ENCODE measurements at regions not wholly inside any gene's neighbourhood (a gene's known extent, or its start where the extent isn't known, plus 50 kb on each side); places are given as distances from the start of the nearest gene placed in this dataset.

DNA sequence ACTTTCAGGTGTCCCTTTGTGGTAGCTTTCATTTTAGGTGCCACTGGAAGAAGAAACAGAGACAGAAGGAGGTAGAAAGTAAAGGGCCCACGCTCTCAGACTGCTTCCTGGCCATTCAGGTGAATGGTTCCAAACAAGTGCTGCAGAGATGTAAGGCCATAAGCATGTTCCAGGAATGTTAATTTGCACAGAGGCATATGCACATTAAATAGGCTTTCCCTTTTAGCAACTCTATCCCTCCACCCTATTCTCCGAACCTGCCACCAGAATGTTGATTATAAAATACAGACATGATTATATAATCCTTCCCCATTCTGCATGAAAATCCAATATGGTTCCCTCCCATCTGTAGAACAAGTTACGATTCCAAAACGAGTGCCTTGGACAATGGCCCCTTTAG, 297.2 kb downstream of the C6orf118 start:
- TF ChIP-seq, protein P1, sequence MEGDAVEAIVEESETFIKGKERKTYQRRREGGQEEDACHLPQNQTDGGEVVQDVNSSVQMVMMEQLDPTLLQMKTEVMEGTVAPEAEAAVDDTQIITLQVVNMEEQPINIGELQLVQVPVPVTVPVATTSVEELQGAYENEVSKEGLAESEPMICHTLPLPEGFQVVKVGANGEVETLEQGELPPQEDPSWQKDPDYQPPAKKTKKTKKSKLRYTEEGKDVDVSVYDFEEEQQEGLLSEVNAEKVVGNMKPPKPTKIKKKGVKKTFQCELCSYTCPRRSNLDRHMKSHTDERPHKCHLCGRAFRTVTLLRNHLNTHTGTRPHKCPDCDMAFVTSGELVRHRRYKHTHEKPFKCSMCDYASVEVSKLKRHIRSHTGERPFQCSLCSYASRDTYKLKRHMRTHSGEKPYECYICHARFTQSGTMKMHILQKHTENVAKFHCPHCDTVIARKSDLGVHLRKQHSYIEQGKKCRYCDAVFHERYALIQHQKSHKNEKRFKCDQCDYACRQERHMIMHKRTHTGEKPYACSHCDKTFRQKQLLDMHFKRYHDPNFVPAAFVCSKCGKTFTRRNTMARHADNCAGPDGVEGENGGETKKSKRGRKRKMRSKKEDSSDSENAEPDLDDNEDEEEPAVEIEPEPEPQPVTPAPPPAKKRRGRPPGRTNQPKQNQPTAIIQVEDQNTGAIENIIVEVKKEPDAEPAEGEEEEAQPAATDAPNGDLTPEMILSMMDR (IDR thresholded peaks at IDR 0.05; ENCODE audit: low read length) = no peak
- TF ChIP-seq EZH2 (optimal IDR thresholded peaks at IDR 0.05; ENCODE audit: low read depth, low read length) = no peak

Data from MM.1S (cell line).